NCI-H1436 (cell line): ENCODE measurements at regions not wholly inside any gene's neighbourhood (a gene's known extent, or its start where the extent isn't known, plus 50 kb on each side); places are given as distances from the start of the nearest gene placed in this dataset.

Experiments
- DNase-seq: peaks from one replicate; lab custom pipeline; 2025; lab: John Stamatoyannopoulos, UW

- DNase-seq = peak; percentile 88
Observed at GRCh38 chr5:34486160-34486848, 169.8 kb upstream of the RAI14 start.

GRCh38 chr5:34486849-34487158 lies 169.3 kb upstream of the RAI14 start:
- no peak for DNase-seq

- no peak for DNase-seq
Observed at GRCh38 chr5:34487159-34487879, 168.8 kb upstream of the RAI14 start.

- no peak for DNase-seq
Observed at GRCh38 chr5:34487956-34488355, 168.2 kb upstream of the RAI14 start.

GRCh38 chr5:34488984-34489383 lies 167.1 kb upstream of the RAI14 start:
- DNase-seq = no peak

GRCh38 chr5:34490506-34491250 lies 165.4 kb upstream of the RAI14 start:
- peak; percentile 94 for DNase-seq

- no peak for DNase-seq
Observed at GRCh38 chr5:34491251-34491620, 164.9 kb upstream of the RAI14 start.

- no peak for DNase-seq
Observed at GRCh38 chr5:34494111-34494755, 161.9 kb upstream of the RAI14 start.

GRCh38 chr5:34495178-34495577 lies 160.9 kb upstream of the RAI14 start:
- no peak for DNase-seq

- no peak for DNase-seq
Observed at GRCh38 chr5:34496260-34496691, 159.9 kb upstream of the RAI14 start.

- no peak for DNase-seq
Observed at GRCh38 chr5:34496701-34497469, 159.2 kb upstream of the RAI14 start.

- DNase-seq = no peak
Observed at GRCh38 chr5:34497470-34497808, 158.7 kb upstream of the RAI14 start.

- no peak for DNase-seq
Observed at GRCh38 chr5:34498572-34498971, 157.6 kb upstream of the RAI14 start.

GRCh38 chr5:34499001-34499734 lies 157.0 kb upstream of the RAI14 start:
- DNase-seq = no peak

GRCh38 chr5:34500236-34500847 lies 155.8 kb upstream of the RAI14 start:
- no peak for DNase-seq

GRCh38 chr5:34501016-34501415 lies 155.1 kb upstream of the RAI14 start:
- DNase-seq = no peak

GRCh38 chr5:34501840-34502239 lies 154.3 kb upstream of the RAI14 start:
- DNase-seq = no peak

- DNase-seq = no peak
Observed at GRCh38 chr5:34502581-34502980, 153.5 kb upstream of the RAI14 start.

- DNase-seq = no peak
Observed at GRCh38 chr5:34503379-34504253, 152.5 kb upstream of the RAI14 start.

- no peak for DNase-seq
Observed at GRCh38 chr5:34504967-34505366, 151.2 kb upstream of the RAI14 start.
